Duodenal mucosa (tissue), 2 donors: ENCODE measurements at regions not wholly inside any gene's neighbourhood (a gene's known extent, or its start where the extent isn't known, plus 50 kb on each side); places are given as distances from the start of the nearest gene placed in this dataset.

Experiments used
- H3K27ac ChIP-seq: one replicate; pipeline ENCODE4 v1.7.0; 2013; ENCODE audit warnings: low read depth, low read length
- H3K27me3 ChIP-seq, 2 donors: one replicate each; pipeline ENCODE4 v1.7.0; 2013; ENCODE audit warnings: low read length in 2 of 2, control low read depth in 1 of 2; ENCODE audit not compliant: insufficient read depth in 2 of 2, control insufficient read depth in 1 of 2
- H3K36me3 ChIP-seq, 2 donors: one replicate each; pipeline ENCODE4 v1.7.0; 2013; ENCODE audit warnings: low read length in 2 of 2, control low read depth in 1 of 2; ENCODE audit not compliant: insufficient read depth in 2 of 2, control insufficient read depth in 1 of 2
- H3K4me1 ChIP-seq, 2 donors: one replicate each; pipeline ENCODE4 v1.7.0; 2013; ENCODE audit warnings: low read length in 2 of 2, control low read depth in 1 of 2; ENCODE audit not compliant: insufficient read depth in 2 of 2, control insufficient read depth in 1 of 2
- H3K4me3 ChIP-seq, 2 donors: one replicate each; pipeline ENCODE4 v1.7.0; 2013; ENCODE audit warnings: low read length in 2 of 2, low read depth in 1 of 2
- H3K9ac ChIP-seq, 2 donors: one replicate each; pipeline ENCODE4 v1.7.0; 2013; ENCODE audit warnings: low read length in 2 of 2, low read depth in 1 of 2
- H3K9me3 ChIP-seq, 2 donors: one replicate each; pipeline ENCODE4 v1.7.0; 2013; ENCODE audit warnings: low read length in 2 of 2, control low read depth in 1 of 2; ENCODE audit not compliant: control insufficient read depth in 1 of 2

- H3K27ac ChIP-seq = no peak overlapping the region
- H3K9me3 ChIP-seq = no peaks in the 10 kb centered on the region
- H3K27me3 ChIP-seq = no peaks in the 10 kb centered on the region
- H3K36me3 ChIP-seq = no peaks in the 10 kb centered on the region
- no peaks in the 10 kb centered on the region for H3K4me1 ChIP-seq
- H3K4me3 ChIP-seq = no peak overlapping the region
- H3K9ac ChIP-seq = no peak overlapping the region
Observed at GRCh38 chr18:70500748-70501147, 211.9 kb downstream of the SOCS6 start.

- no peaks in the 10 kb centered on the region for H3K36me3 ChIP-seq
- no peaks in the 10 kb centered on the region for H3K4me1 ChIP-seq
- no peaks in the 10 kb centered on the region for H3K9me3 ChIP-seq
Observed at GRCh38 chr18:70499218-70499691, 210.4 kb downstream of the SOCS6 start.

GRCh38 chr18:70496353-70497294 is 207.8 kb downstream of the SOCS6 start:
- no peaks in the 10 kb centered on the region for H3K36me3 ChIP-seq
- H3K27me3 ChIP-seq = no peaks in the 10 kb centered on the region
- no peak overlapping the region for H3K9ac ChIP-seq
- no peaks in the 10 kb centered on the region for H3K4me1 ChIP-seq
- H3K4me3 ChIP-seq = no peak overlapping the region
- H3K9me3 ChIP-seq = no peaks in the 10 kb centered on the region
- no peak overlapping the region for H3K27ac ChIP-seq

More at GRCh38 chr18:70499218-70499691, 210.4 kb downstream of the SOCS6 start:
- H3K4me3 ChIP-seq = no peak overlapping the region
- no peak overlapping the region for H3K27ac ChIP-seq
- H3K9ac ChIP-seq = no peak overlapping the region
- H3K27me3 ChIP-seq = no peaks in the 10 kb centered on the region

GRCh38 chr18:70494524-70494923 is 205.7 kb downstream of the SOCS6 start:
- no peak overlapping the region for H3K27ac ChIP-seq
- no peaks in the 10 kb centered on the region for H3K36me3 ChIP-seq
- H3K27me3 ChIP-seq = no peaks in the 10 kb centered on the region
- H3K4me1 ChIP-seq = peaks cover 0 to 8% of the 10 kb centered on the region in 2 donors
- no peaks in the 10 kb centered on the region for H3K9me3 ChIP-seq
- H3K9ac ChIP-seq = no peak overlapping the region
- H3K4me3 ChIP-seq = no peak overlapping the region

GRCh38 chr18:70493461-70493860 is 204.6 kb downstream of the SOCS6 start:
- Histone ChIP-seq H3K27ac (no peak overlapping the region), H3K4me3 (no peak overlapping the region), H3K9me3 (no peaks in the 10 kb centered on the region), H3K36me3 (no peaks in the 10 kb centered on the region), H3K9ac (no peak overlapping the region), H3K27me3 (no peaks in the 10 kb centered on the region), H3K4me1 (peaks cover 0 to 14% of the 10 kb centered on the region in 2 donors)

- peaks cover 0 to 14% of the 10 kb centered on the region in 2 donors for H3K4me1 ChIP-seq
- H3K27ac ChIP-seq = no peak overlapping the region
- no peaks in the 10 kb centered on the region for H3K9me3 ChIP-seq
- no peaks in the 10 kb centered on the region for H3K27me3 ChIP-seq
- H3K9ac ChIP-seq = no peak overlapping the region
- no peaks in the 10 kb centered on the region for H3K36me3 ChIP-seq
- no peak overlapping the region for H3K4me3 ChIP-seq
Observed at GRCh38 chr18:70491734-70492348, 203.0 kb downstream of the SOCS6 start.

- peak overlapping the region; percentile 13 to 32 for H3K4me3 ChIP-seq
Observed at GRCh38 chr18:70489986-70490933, 201.4 kb downstream of the SOCS6 start.

GRCh38 chr18:70489571-70489970 is 200.7 kb downstream of the SOCS6 start:
- no peaks in the 10 kb centered on the region for H3K27me3 ChIP-seq
- peaks cover 0 to 14% of the 10 kb centered on the region in 2 donors for H3K4me1 ChIP-seq
- H3K9ac ChIP-seq = no peak overlapping the region
- H3K27ac ChIP-seq = no peak overlapping the region
- H3K4me3 ChIP-seq = peak overlapping the region; percentile 13 to 32
- H3K9me3 ChIP-seq = no peaks in the 10 kb centered on the region
- no peaks in the 10 kb centered on the region for H3K36me3 ChIP-seq

More at GRCh38 chr18:70489986-70490933, 201.4 kb downstream of the SOCS6 start:
- Histone ChIP-seq H3K27ac (no peak overlapping the region), H3K27me3 (no peaks in the 10 kb centered on the region), H3K9ac (no peak overlapping the region), H3K9me3 (no peaks in the 10 kb centered on the region), H3K36me3 (no peaks in the 10 kb centered on the region), H3K4me1 (peaks cover 0 to 14% of the 10 kb centered on the region in 2 donors)

- Histone ChIP-seq H3K4me1 (no peaks in the 10 kb centered on the region), H3K4me3 (no peak overlapping the region), H3K36me3 (no peaks in the 10 kb centered on the region), H3K9me3 (no peaks in the 10 kb centered on the region), H3K27me3 (no peaks in the 10 kb centered on the region), H3K9ac (no peak overlapping the region), H3K27ac (no peak overlapping the region)
Observed at GRCh38 chr18:70469916-70470315, 181.1 kb downstream of the SOCS6 start.
